Common myeloid progenitor, CD34-positive (primary cell): ENCODE measurements at regions not wholly inside any gene's neighbourhood (a gene's known extent, or its start where the extent isn't known, plus 50 kb on each side); places are given as distances from the start of the nearest gene placed in this dataset.
"Not testable (repeated sequence)": the region's sequence is repeated elsewhere in the genome, so short reads cannot be mapped to it uniquely, and the experiment has no call there.

ENCODE experiments used
- CTCF ChIA-PET: fragments of 350-600 bp; sonication (Branson Sonifier 250); formaldehyde crosslinking; loops from one replicate; lab custom pipeline; 2021; ENCODE audit warnings: antibody characterized with exemption; lab: Charles Lee
- POLR2A ChIA-PET: fragments of 350-600 bp; sonication (Branson Sonifier 250); formaldehyde crosslinking; loops from one replicate; lab custom pipeline; 2021; ENCODE audit warnings: antibody characterized with exemption; lab: Charles Lee
- DNase-seq, 3 donors: peaks; one replicate each; pipeline versions ENCODE4 v3.0.0 to v3.0.0-alpha.2; 2013
- H3K27ac ChIP-seq, 2 experiments: 1 replicate in 1 of 2; 2 replicates in 1 of 2; pipeline ENCODE4 v1.7.0; 2013; ENCODE audit warnings: inconsistent platforms in 2 of 2, low read length in 2 of 2, mild to moderate bottlenecking in 2 of 2, low read depth in 1 of 2, moderate library complexity in 1 of 2; ENCODE audit not compliant: severe bottlenecking in 2 of 2, insufficient read depth in 1 of 2, poor library complexity in 1 of 2
- H3K27me3 ChIP-seq, 5 experiments: replicated peaks in 2 of 5; 1 replicate in 3 of 5; 2 replicates in 2 of 5; pipeline versions ENCODE4 v1.6.1 to v1.7.0; 2013; ENCODE audit warnings: low read length in 4 of 5, mild to moderate bottlenecking in 2 of 5, moderate library complexity in 2 of 5, inconsistent platforms in 1 of 5; ENCODE audit not compliant: insufficient read depth in 5 of 5, control insufficient read depth in 4 of 5
- H3K36me3 ChIP-seq, 4 experiments: 1 replicate in 2 of 4; 2 replicates in 2 of 4; pipeline versions ENCODE4 v1.6.1 to v1.7.0; 2013; ENCODE audit warnings: low read length in 3 of 4, control low read depth in 1 of 4, mild to moderate bottlenecking in 1 of 4; ENCODE audit not compliant: control insufficient read depth in 4 of 4, insufficient read depth in 4 of 4
- H3K4me1 ChIP-seq, 4 experiments: 1 replicate in 3 of 4; 2 replicates in 1 of 4; pipeline versions ENCODE4 v1.6.1 to v1.7.1; 2013; ENCODE audit warnings: low read length in 3 of 4, mild to moderate bottlenecking in 3 of 4, control low read depth in 1 of 4, inconsistent platforms in 1 of 4, moderate library complexity in 1 of 4; ENCODE audit not compliant: control insufficient read depth in 4 of 4, insufficient read depth in 4 of 4; ENCODE audit errors: control extremely low read depth in 1 of 4
- H3K4me3 ChIP-seq, 7 experiments: 1 replicate in 4 of 7; 2 replicates in 3 of 7; pipeline versions ENCODE4 v1.5.1 to v1.7.0; 2013; ENCODE audit warnings: mild to moderate bottlenecking in 7 of 7, low read length in 6 of 7, moderate library complexity in 6 of 7, inconsistent platforms in 2 of 7, low read depth in 2 of 7, control low read depth in 1 of 7; ENCODE audit not compliant: insufficient read depth in 4 of 7, control insufficient read depth in 1 of 7; ENCODE audit errors: extremely low read depth in 1 of 7
- H3K9me3 ChIP-seq, 5 experiments: 1 replicate in 4 of 5; 2 replicates in 1 of 5; pipeline versions ENCODE4 v1.6.1 to v1.7.1; 2013; ENCODE audit warnings: low read length in 4 of 5, mild to moderate bottlenecking in 2 of 5, inconsistent platforms in 1 of 5, low read depth in 1 of 5, moderate library complexity in 1 of 5; ENCODE audit not compliant: control insufficient read depth in 4 of 5, insufficient read depth in 2 of 5; ENCODE audit errors: control extremely low read depth in 1 of 5
- WGBS: methylation state at CpG from one replicate; pipeline ENCODE4 v1.1.5; 2013; ENCODE audit not compliant: insufficient coverage; 5-methylcytosine and 5-hydroxymethylcytosine counted together

DNA sequence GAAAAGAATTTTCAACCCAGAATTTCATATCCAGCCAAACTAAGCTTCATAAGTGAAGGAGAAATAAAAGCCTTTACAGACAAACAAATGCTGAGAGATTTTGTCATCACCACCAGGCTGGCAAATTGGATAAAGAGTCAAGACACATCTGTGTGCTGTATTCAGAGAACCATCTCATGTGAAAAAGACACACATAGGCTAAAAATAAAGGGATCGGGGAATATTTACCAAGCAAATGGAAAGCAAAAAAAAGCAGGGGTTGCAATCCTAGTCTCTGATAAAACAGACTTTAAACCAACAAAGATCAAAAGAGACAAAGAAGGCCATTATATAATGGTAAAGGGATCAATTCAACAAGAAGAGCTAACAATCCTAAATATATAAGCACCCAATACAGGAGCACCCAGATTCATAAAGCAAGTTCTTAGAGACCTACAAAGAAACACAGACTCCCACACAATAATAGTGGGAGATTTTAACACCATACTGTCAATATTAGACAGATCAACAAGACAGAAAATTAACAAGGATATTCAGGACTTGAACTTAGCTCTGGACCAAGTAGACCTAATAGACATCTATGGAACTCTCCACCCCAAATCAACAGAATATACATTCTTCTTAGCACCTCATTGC is 55.9 kb upstream of the ACSM6 start:
- H3K36me3 ChIP-seq, result peaks cover 0 to 13% (median 0%) of the 10 kb centered on the region in 4 experiments
- H3K4me1 ChIP-seq, H3K4me3 ChIP-seq, H3K27me3 ChIP-seq, POLR2A ChIA-PET, H3K27ac ChIP-seq, CTCF ChIA-PET, DNase-seq, H3K9me3 ChIP-seq: not testable (repeated sequence)
- no CpG with 5 or more reads among the region's 1 CpG for WGBS

DNA sequence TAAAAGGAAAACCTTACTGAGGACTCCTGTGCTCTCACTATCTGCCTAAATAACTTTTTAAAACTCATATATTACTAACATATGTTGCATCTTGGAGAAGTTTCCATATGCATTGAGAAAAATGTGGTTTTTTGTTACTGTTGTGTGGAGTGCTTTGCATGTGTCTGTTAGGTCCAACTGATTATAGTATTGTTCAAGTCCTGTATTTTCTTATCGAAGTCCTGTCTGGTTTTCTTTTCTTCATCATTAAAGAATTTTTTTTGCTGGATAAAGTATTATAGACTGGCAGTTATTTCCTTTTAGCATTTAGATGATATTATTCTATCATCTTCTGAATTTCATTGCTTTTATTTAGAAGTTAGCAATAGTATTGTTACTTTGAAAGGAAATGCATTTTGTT is 59.5 kb upstream of the ACSM6 start:
- WGBS, result no CpG with 5 or more reads among the region's 1 CpG

DNA sequence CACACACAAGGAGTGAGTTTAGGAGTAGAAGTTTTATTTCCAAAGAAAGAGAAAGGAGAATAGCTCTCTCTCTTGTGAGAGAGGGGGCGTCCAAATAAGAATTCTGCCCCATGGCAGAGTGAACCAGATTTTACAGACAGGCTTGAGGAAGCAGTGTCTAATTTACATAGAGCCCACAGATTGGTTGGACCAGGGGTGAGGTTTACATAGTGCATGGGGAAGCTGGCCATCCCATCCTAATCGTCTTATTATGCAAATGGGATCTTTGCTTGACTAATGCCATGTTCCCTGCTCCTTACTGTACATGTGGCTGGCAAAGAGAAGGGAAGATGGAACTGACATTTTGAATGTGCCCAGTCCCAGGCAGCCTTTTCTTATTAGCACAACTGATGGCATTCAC is 60.0 kb upstream of the ACSM6 start:
- peaks cover 0 to 13% (median 0%) of the 10 kb centered on the region in 4 experiments for H3K36me3 ChIP-seq

More for the DNA sequence above, 59.5 kb upstream of the ACSM6 start:
- Histone ChIP-seq H3K36me3 (peaks cover 0 to 13% (median 0%) of the 10 kb centered on the region in 4 experiments), H3K27me3 (no peaks in the 10 kb centered on the region), H3K9me3 (peaks cover 2 to 7% (median 4%) of the 10 kb centered on the region in 5 experiments), H3K27ac (no peak overlapping the region), H3K4me1 (no peaks in the 10 kb centered on the region), H3K4me3 (no peak overlapping the region)
- CTCF ChIA-PET, result interaction anchor here (1.3 to 3.6 kb wide), 5 partner anchors 108 to 240 kb away, joined by 4 to 35 read pairs (median 5); no protein-coding TSS in a partner anchor
- DNase-seq, result no peak
- POLR2A ChIA-PET, result no interaction called here

DNA sequence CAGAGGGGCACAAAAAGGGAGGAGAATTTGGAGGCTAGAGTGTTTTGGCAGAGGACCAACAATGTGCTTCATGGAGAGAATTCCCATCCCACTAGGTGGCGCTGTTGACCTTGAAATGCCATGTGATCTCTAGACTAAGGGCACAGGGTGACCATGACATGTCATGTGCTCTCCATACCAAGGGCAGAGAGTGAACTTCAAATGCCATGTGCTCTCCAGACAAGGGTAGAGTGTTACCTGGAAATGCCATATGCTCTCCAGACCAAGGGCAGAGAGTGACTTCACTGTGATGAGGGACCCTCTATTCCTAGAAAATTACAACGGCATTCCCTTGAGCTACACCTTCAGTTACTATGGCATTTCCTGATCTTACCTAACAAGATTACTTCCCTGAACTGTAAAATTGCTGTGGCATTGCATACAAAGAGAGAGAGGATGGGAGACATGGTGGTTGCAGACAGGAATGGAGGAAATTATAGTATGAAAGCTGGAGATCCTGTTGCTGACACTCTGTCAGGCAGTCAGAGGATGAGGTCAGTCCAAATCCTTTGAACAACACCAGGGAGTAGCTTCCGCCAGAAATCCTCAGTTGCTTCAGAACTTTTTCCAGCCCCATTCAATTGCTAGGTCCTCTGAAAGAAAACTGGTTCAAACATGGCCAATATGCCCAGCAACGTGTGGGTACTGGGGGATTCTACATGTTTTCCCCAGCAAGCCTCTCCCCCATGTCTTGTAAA is 60.9 kb upstream of the ACSM6 start:
- Histone ChIP-seq H3K36me3 (peaks cover 0 to 13% (median 0%) of the 10 kb centered on the region in 4 experiments), H3K27me3 (no peaks in the 10 kb centered on the region), H3K4me3 (no peak overlapping the region), H3K9me3 (peaks cover 2 to 8% (median 4%) of the 10 kb centered on the region in 5 experiments), H3K27ac (no peak overlapping the region), H3K4me1 (no peaks in the 10 kb centered on the region)
- DNase-seq, result peak; percentile 76 to 88 (median 84)
- WGBS, result 81% methylated on average over 3 of the region's 4 CpGs
- ChIA-PET POLR2A (no interaction called here), CTCF (interaction anchor here (0.7 to 3.6 kb wide), 7 partner anchors 11 to 503 kb away, joined by 3 to 35 read pairs (median 5); no protein-coding TSS in a partner anchor)

More for the DNA sequence above, 60.0 kb upstream of the ACSM6 start:
- peaks cover 2 to 8% (median 4%) of the 10 kb centered on the region in 5 experiments for H3K9me3 ChIP-seq
- ChIA-PET CTCF (interaction anchor here (0.6 to 3.6 kb wide), 7 partner anchors 10 to 240 kb away, joined by 3 to 35 read pairs (median 5); no protein-coding TSS in a partner anchor), POLR2A (no interaction called here)
- DNase-seq, result no peak
- H3K4me3 ChIP-seq, result no peak overlapping the region
- H3K27ac ChIP-seq, result no peak overlapping the region
- WGBS, result 93% methylated on average over 2 of the region's 2 CpGs
- no peaks in the 10 kb centered on the region for H3K4me1 ChIP-seq
- H3K27me3 ChIP-seq, result no peaks in the 10 kb centered on the region

DNA sequence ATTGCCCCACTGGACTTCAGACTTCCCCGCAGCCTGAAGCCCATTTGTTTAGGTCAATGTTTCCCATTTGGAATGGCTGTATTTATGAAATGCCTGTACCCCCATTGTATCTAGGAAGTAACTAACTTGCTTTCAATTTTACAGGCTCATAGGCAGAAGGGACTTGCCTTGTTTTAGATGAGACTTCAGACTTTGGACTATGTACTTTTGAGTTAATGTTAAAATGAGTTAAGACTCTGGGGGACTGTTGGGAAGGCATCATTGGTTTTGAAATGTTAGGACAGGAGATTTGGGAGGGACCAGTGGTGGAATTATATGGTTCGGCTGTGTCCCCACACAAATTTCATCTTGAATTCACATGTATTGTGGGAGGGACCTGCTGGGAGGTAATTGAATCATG is 61.1 kb upstream of the CYP2C8 start:
- H3K36me3 ChIP-seq, H3K27me3 ChIP-seq, H3K9me3 ChIP-seq, DNase-seq, CTCF ChIA-PET, H3K4me1 ChIP-seq, H3K4me3 ChIP-seq, POLR2A ChIA-PET, H3K27ac ChIP-seq: not testable (repeated sequence)
- WGBS, result 100% methylated on average over 1 of the region's 2 CpGs

DNA sequence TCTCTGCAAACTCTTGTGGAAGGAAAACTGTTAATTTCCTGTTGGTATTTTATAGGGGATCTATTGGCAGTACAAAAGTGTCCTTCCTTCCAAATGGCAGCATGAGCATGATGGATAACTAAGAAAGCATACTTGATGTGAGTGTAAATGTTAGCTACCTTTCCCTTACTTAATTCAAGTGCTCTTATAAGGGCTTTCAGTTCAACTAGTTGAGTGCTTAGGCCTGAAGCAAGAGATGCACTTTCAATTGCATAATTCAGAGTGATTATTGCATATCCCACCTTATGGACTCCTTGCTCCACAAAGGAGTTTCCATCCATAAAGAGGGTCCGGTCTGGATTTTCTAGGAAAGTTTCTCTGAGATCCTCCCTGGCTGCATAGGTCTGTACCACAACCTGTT is 56.3 kb upstream of the CYP2C8 start:
- POLR2A ChIA-PET, result no interaction called here
- CTCF ChIA-PET, result interaction anchor here (1.1 kb wide), 1 partner anchor 238 kb away, joined by 3 read pairs; no protein-coding TSS in a partner anchor
- H3K36me3 ChIP-seq, result peaks cover 0 to 3% (median 0%) of the 10 kb centered on the region in 4 experiments

DNA sequence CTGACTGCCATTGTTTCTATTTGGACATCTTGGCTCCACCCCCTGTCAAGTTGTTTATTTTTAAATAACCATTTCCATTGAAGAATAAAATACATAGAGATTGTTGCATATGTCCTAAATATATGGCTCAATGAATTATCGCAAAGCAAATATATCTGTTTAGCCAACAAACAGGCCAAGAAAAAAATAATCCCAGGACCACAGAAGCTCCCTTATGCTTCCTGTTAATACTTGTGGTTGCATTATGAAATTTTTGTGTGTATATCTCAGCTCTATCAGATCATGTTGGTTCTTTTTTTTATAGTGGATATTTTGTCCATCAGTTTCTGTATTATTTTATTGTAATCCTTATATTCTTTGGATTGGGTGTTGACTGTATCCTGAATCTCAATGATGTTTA is 53.4 kb upstream of the CYP2C8 start:
- no CpG with 5 or more reads among the region's 1 CpG for WGBS
- H3K9me3 ChIP-seq, result peaks cover 0 to 22% (median 2%) of the 10 kb centered on the region in 5 experiments
- DNase-seq, result peak; percentile 24 to 85 (median 79)
- H3K27me3 ChIP-seq, result no peaks in the 10 kb centered on the region
- CTCF ChIA-PET, result no interaction called here
- H3K36me3 ChIP-seq, result no peaks in the 10 kb centered on the region
- POLR2A ChIA-PET, result no interaction called here
- H3K4me3 ChIP-seq, result no peak overlapping the region
- H3K4me1 ChIP-seq, result peaks cover 0 to 16% (median 15%) of the 10 kb centered on the region in 4 experiments
- H3K27ac ChIP-seq, result no peak overlapping the region

More for the DNA sequence above, 56.3 kb upstream of the CYP2C8 start:
- 100% methylated on average over 1 of the region's 1 CpG for WGBS
- Histone ChIP-seq H3K4me3 (no peak overlapping the region), H3K27me3 (no peaks in the 10 kb centered on the region), H3K9me3 (peaks cover 0 to 13% (median 5%) of the 10 kb centered on the region in 5 experiments), H3K4me1 (peaks cover 0 to 16% (median 15%) of the 10 kb centered on the region in 4 experiments), H3K27ac (no peak overlapping the region)
- DNase-seq, result no peak
